GM12878 (cell line): ENCODE measurements at regions not wholly inside any gene's neighbourhood (a gene's known extent, or its start where the extent isn't known, plus 50 kb on each side); places are given as distances from the start of the nearest gene placed in this dataset.
"Not testable (repeated sequence)": the region's sequence is repeated elsewhere in the genome, so short reads cannot be mapped to it uniquely, and the experiment has no call there.

Experiments used
- CTCF ChIP-seq, 3 experiments: IDR thresholded peaks in 2 of 3; conservative IDR thresholded peaks in 1 of 3; 2 replicates each; pipeline ENCODE4 v1.5.1; 2011; ENCODE audit warnings: low read depth in 3 of 3, low read length in 3 of 3, mild to moderate bottlenecking in 3 of 3, control low read depth in 2 of 3, moderate library complexity in 2 of 3, inconsistent platforms in 1 of 3, mixed read lengths in 1 of 3; ENCODE audit not compliant: control insufficient read depth in 2 of 3, insufficient read depth in 1 of 3; ENCODE audit errors: extremely low read depth in 1 of 3
- EP300 ChIP-seq, 2 experiments: fragments of 150-350 bp in 1 of 2; IDR thresholded peaks; 2 replicates each; pipeline ENCODE4 v1.6.1; 2011 to 2012; ENCODE audit warnings: low read depth in 2 of 2, low read length in 2 of 2, borderline replicate concordance in 1 of 2, improper control_type of control experiment in 1 of 2, inconsistent platforms in 1 of 2; ENCODE audit not compliant: control insufficient read depth in 1 of 2
- EZH2 ChIP-seq: IDR thresholded peaks from 2 replicates; pipeline ENCODE4 v1.6.1; 2012; ENCODE audit warnings: low read depth, mild to moderate bottlenecking, control low read depth, inconsistent platforms, low read length, borderline replicate concordance; ENCODE audit not compliant: control insufficient read depth
- GATAD2B ChIP-seq: fragments of 450-650 bp; conservative IDR thresholded peaks from 2 replicates; pipeline ENCODE4 v1.6.1; 2017; ENCODE audit warnings: low read depth, mild to moderate bottlenecking, moderate library complexity
- NFXL1 ChIP-seq: fragments of 450-650 bp; IDR thresholded peaks from 2 replicates; pipeline ENCODE4 v1.6.1; 2017; ENCODE audit warnings: antibody characterized with exemption, mild to moderate bottlenecking, borderline replicate concordance
- PBX3 ChIP-seq: IDR thresholded peaks from 2 replicates; pipeline ENCODE4 v1.6.1; 2011; ENCODE audit warnings: mild to moderate bottlenecking, low read depth, low read length, moderate library complexity; ENCODE audit not compliant: insufficient replicate concordance
- POLR2A ChIP-seq: IDR thresholded peaks from 2 replicates; pipeline ENCODE4 v1.6.1; 2011; ENCODE audit warnings: low read depth, mild to moderate bottlenecking, low read length
- REST ChIP-seq: IDR thresholded peaks from 2 replicates; pipeline ENCODE4 v1.6.1; 2012; ENCODE audit warnings: mild to moderate bottlenecking, low read depth, low read length
- SMC3 ChIP-seq: IDR thresholded peaks from 2 replicates; pipeline ENCODE4 v1.6.1; 2011; ENCODE audit warnings: low read length, improper control_type of control experiment, borderline replicate concordance
- SUZ12 ChIP-seq: fragments of 200-600 bp; sonication (generic); IDR thresholded peaks from one replicate; pipeline ENCODE4 v1.6.1; 2018; ENCODE audit warnings: antibody characterized with exemption, mild to moderate bottlenecking; ENCODE audit not compliant: unreplicated experiment
- TAF1 ChIP-seq: IDR thresholded peaks from 2 replicates; pipeline ENCODE4 v1.6.1; 2011; ENCODE audit warnings: mild to moderate bottlenecking, low read depth, low read length, borderline replicate concordance
- USF2 ChIP-seq: IDR thresholded peaks from 2 replicates; pipeline ENCODE4 v1.6.1; 2011; ENCODE audit warnings: low read depth, low read length, improper control_type of control experiment, borderline replicate concordance

GRCh38 chr1:16025-16424 lies 435.5 kb downstream of the OR4F29 start:
- TF ChIP-seq POLR2A; TAF1; EZH2; GATAD2B; PBX3; CTCF (IDR thresholded peaks at IDR 0.05 in 2 of 3, conservative IDR thresholded peaks at IDR 0.05 in 1 of 3; ENCODE audit: control insufficient read depth in 2 of 3, extremely low read depth in 1 of 3, insufficient read depth in 1 of 3, low read depth in 3 of 3, low read length in 3 of 3); REST; SUZ12; EP300 (IDR thresholded peaks at IDR 0.05; ENCODE audit: borderline replicate concordance in 1 of 2, control insufficient read depth in 1 of 2, low read depth in 2 of 2, low read length in 2 of 2); SMC3; NFXL1; USF2: not testable (repeated sequence)
